ENCODE measurements at regions not wholly inside any gene's neighbourhood (a gene's known extent, or its start where the extent isn't known, plus 50 kb on each side); places are given as distances from the start of the nearest gene placed in this dataset.

- TF ChIP-seq, protein P1, sequence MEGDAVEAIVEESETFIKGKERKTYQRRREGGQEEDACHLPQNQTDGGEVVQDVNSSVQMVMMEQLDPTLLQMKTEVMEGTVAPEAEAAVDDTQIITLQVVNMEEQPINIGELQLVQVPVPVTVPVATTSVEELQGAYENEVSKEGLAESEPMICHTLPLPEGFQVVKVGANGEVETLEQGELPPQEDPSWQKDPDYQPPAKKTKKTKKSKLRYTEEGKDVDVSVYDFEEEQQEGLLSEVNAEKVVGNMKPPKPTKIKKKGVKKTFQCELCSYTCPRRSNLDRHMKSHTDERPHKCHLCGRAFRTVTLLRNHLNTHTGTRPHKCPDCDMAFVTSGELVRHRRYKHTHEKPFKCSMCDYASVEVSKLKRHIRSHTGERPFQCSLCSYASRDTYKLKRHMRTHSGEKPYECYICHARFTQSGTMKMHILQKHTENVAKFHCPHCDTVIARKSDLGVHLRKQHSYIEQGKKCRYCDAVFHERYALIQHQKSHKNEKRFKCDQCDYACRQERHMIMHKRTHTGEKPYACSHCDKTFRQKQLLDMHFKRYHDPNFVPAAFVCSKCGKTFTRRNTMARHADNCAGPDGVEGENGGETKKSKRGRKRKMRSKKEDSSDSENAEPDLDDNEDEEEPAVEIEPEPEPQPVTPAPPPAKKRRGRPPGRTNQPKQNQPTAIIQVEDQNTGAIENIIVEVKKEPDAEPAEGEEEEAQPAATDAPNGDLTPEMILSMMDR (IDR thresholded peaks at IDR 0.05 in 8 of 11, conservative IDR thresholded peaks at IDR 0.05 in 3 of 11): no peak
- TF ChIP-seq POLR2A (IDR thresholded peaks at IDR 0.05) (no peak), POLR2AphosphoS5 (IDR thresholded peaks at IDR 0.05) (no peak)
Measured at GRCh38 chr6:40268166-40268565, 319.0 kb downstream of the LRFN2 start.
